ENCODE measurements at regions not wholly inside any gene's neighbourhood (a gene's known extent, or its start where the extent isn't known, plus 50 kb on each side); places are given as distances from the start of the nearest gene placed in this dataset.

DNA sequence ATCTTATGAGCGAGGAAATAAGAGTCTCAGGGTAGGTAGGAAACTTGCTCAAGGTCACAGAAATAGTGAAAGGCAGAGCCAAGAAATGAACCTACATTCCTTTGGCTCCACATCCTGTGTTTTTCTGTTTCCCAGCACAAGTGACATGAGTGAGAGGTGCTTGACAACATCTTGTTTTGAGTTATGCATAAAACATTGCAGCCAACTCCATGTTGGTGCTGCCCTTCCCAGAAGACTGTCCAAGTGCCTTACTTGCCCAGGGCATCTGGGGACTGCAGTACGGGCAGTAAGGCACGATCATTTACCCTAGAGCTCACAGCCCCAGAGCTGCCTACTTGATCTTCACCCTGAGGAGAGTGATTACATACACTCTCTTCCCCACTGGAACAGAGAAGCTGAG, 148.8 kb downstream of the NOC3L start:
- TF ChIP-seq, protein P1, sequence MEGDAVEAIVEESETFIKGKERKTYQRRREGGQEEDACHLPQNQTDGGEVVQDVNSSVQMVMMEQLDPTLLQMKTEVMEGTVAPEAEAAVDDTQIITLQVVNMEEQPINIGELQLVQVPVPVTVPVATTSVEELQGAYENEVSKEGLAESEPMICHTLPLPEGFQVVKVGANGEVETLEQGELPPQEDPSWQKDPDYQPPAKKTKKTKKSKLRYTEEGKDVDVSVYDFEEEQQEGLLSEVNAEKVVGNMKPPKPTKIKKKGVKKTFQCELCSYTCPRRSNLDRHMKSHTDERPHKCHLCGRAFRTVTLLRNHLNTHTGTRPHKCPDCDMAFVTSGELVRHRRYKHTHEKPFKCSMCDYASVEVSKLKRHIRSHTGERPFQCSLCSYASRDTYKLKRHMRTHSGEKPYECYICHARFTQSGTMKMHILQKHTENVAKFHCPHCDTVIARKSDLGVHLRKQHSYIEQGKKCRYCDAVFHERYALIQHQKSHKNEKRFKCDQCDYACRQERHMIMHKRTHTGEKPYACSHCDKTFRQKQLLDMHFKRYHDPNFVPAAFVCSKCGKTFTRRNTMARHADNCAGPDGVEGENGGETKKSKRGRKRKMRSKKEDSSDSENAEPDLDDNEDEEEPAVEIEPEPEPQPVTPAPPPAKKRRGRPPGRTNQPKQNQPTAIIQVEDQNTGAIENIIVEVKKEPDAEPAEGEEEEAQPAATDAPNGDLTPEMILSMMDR (IDR thresholded peaks at IDR 0.05; ENCODE audit: control extremely low read depth, extremely low read depth, low read depth, missing control alignments) = no peak
- ChIA-PET CTCF (no interaction called here), POLR2A (no interaction called here)
- no peak for DNase-seq (ENCODE audit: extremely low spot score)

DNA sequence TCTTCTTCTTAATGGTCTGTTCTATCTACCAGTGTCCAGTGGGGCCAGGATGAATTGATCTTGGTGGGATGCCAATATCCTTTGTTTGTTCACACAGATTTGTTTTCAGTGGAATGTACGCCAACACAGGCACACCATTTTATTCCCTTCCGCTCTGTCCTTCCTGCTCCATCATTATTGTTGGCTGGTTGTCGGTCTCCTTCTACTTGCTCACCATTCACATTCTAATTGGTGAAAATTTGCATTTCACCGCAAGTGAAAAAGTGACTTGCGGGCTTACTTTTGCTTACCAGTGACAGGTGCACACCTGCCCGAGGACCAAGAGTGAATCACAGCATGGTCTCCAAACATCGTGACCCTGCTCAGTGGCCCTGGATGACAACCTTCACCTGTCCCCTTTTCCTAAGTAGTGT, 148.3 kb downstream of the NOC3L start:
- POLR2A ChIA-PET = no interaction called here
- no peak for DNase-seq (ENCODE audit: extremely low spot score)
- TF ChIP-seq, protein P1 (IDR thresholded peaks at IDR 0.05; ENCODE audit: control extremely low read depth, extremely low read depth, low read depth, missing control alignments) = no peak
- CTCF ChIA-PET = no interaction called here

- ChIA-PET POLR2A (no interaction called here), CTCF (interaction anchor here (1.2 to 1.5 kb wide), 2 partner anchors 17 to 39 kb away, joined by 3 to 4 read pairs; no protein-coding TSS in a partner anchor)
- no peak for DNase-seq (ENCODE audit: extremely low spot score)
- TF ChIP-seq, protein P1 (IDR thresholded peaks at IDR 0.05; ENCODE audit: control extremely low read depth, extremely low read depth, low read depth, missing control alignments) = no peak
Observed at GRCh38 chr10:94216201-94216600, 146.5 kb downstream of the NOC3L start.

DNA sequence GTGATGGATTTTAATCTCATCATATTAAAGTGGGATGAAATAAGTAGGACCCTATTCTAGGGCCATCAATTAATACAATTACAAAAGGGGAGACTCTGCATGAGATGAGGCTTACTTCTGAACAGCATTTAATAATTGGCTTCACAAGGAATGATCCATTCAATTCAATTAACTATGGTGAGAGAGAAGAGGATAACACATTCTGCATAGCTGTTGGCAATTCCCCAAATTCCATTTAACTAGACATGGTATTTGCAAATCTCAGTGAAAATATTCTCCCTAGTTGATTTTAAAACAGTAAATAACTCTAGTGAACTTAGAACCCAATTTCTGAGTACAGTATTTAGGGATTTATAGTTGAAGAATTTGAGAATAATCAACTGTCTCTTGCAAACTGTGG, 145.3 kb downstream of the NOC3L start:
- ChIA-PET POLR2A (no interaction called here), CTCF (interaction anchor here (1.5 kb wide), 1 partner anchor 16 kb away, joined by 4 read pairs; no protein-coding TSS in a partner anchor)
- DNase-seq (ENCODE audit: extremely low spot score) = no peak
- TF ChIP-seq, protein P1 (IDR thresholded peaks at IDR 0.05; ENCODE audit: control extremely low read depth, extremely low read depth, low read depth, missing control alignments) = no peak

- DNase-seq (ENCODE audit: extremely low spot score) = no peak
- POLR2A ChIA-PET = no interaction called here
- TF ChIP-seq, protein P1 (IDR thresholded peaks at IDR 0.05; ENCODE audit: control extremely low read depth, extremely low read depth, low read depth, missing control alignments) = no peak
- CTCF ChIA-PET = no interaction called here
Observed at GRCh38 chr10:94218493-94219183, 144.1 kb downstream of the NOC3L start.

- ChIA-PET CTCF (no interaction called here), POLR2A (no interaction called here)
- TF ChIP-seq, protein P1 (IDR thresholded peaks at IDR 0.05; ENCODE audit: control extremely low read depth, extremely low read depth, low read depth, missing control alignments) = no peak
- DNase-seq (ENCODE audit: extremely low spot score) = no peak
Observed at GRCh38 chr10:94219829-94220228, 142.9 kb downstream of the NOC3L start.

All from GM10248 (cell line).